HG03469 (cell line): ENCODE measurements at regions not wholly inside any gene's neighbourhood (a gene's known extent, or its start where the extent isn't known, plus 50 kb on each side); places are given as distances from the start of the nearest gene placed in this dataset.
"Not testable (repeated sequence)": the region's sequence is repeated elsewhere in the genome, so short reads cannot be mapped to it uniquely, and the experiment has no call there.

ENCODE experiments used
- ATAC-seq: cut with Tn5 transposase; IDR thresholded peaks from one replicate; pipeline ENCODE4 v1.9.1; 2021; ENCODE audit warnings: mild to moderate bottlenecking, moderate library complexity, moderate number of reproducible peaks; ENCODE audit not compliant: unreplicated experiment

DNA sequence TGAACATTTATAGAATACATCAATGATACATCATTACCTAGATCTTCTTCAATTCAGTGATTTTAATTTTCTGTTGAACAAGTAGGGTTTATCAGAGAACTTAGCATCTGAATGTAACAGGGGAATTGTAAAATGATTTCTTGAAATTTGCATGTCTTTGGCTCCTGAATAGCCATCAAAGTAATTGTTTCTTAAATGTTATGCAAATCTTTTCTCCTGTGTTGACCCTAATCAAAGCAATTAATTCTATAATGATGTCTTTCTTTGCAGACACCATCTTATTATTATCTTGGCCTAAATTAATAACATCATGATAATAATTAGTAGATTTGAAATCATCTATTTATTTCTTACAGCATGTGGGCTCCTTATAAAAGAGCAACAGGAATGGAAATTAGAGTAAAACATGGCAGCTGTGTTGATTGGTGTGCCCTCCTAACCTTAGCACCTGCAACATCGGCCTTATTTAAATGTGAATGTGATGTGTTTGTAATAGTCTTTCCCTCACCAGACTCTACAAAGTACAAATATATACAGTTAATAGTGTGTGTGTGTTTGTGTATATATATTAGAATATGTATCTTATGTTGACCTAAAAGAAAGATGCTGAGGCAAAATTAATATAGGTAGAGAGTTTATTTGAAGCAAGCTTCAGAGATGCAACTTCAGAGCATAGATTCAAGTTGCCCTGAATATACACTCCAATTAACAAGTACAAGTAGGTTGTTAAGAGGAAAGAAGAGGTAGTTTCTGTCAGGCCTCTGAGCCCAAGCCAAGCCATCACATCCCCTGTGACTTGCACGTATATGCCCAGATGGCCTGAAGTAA, 328.0 kb upstream of the TECRL start:
- no peak for ATAC-seq

GRCh38 chr4:64729561-64729960, 320.3 kb upstream of the TECRL start:
- no peak for ATAC-seq

DNA sequence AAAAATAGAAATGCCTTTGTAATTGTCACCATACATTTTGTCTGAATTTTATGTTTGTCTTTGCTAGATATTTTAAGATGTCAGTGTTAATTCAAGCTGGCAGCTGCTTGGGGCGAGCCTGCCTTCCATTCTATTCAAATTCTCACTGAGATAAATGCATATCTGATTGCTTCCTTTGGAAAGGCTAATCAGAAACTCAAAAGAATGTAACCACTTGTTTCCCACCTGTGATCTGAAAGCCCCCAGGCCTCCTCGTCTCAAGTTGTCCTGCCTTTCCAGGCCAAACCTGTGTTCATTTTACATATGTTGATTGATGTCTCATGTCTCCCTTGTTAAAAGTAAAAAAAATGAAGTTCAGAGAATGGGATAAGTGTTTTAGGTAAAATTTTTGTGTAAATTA, 318.7 kb upstream of the TECRL start:
- no peak for ATAC-seq

DNA sequence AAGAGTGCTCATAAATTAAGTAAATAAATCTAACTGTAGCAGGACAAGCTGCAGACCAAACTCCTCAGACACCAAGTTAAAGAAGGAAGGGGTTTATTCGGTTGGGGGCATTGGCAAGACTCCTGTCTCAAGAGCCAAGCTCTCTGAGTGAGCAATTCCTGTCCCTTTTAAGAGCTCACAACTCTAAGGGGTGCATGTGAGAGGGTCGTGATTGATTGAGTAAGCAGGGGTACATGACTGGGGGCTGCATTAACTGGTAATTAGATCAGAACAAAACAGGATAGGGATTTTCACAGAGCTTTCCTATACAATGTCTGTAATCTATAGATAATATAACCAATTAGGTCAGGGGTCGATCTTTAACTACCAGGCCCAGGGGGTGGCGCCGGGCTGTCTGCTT, 318.1 kb upstream of the TECRL start:
- ATAC-seq = not testable (repeated sequence)

GRCh38 chr4:64724689-64725088, 315.4 kb upstream of the TECRL start:
- ATAC-seq = no peak

DNA sequence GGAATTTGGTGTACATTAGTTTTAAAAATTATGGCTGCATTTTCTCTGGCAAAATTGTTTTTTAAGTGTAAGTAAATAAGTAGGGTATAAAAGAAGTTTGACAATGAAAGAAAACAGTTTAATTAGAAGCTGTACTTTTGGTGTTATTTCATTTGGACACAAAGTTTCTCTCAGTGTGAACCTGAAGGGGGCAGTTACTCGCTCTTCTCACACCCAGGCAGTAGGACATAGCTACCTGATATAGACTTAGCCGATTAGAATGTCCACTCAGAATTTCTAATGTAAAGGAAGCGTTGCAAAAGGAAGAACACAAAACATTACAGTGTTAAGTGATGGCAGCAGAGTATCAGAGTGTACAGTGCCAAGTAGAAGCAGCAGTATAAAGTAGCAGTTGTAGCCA, 311.9 kb upstream of the TECRL start:
- ATAC-seq = no peak

DNA sequence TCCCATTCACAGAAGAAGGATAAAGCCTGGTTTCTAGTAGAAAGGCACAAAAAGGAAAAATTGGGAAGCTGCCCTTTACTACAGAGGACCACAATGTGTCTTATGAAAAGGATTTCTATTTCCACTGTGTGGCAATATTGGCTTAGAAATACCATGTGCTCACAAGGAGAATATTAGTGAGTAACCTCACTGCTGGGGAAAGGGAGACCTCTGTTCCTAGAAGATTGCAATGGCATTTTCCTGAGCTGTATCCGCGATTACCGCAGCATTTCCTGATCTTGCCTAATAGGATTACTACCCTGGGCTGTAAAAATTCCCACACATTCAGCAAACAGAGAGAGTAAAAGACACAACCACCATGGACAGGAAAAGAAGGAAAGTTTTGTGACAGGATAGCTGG, 308.8 kb upstream of the TECRL start:
- no peak for ATAC-seq

DNA sequence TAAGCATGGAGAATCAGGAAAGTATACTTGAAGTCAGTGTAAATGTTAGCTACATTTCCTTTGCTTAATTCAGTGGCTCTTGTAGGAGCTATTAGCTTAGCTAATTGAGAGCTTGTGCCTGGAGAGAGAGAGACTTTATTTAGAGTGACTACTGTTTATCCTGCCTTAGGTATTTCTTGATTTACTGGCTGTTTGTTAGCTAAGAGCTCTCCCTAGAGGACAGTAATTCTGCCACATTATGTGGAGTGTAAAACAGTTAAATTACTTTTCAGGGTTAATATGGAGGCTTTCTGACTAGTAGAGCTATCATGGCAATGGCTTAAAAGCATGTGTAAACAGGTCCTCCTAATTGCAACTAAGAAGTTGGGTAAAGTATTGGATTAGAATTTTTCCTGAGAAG, 306.5 kb upstream of the TECRL start:
- ATAC-seq = no peak

GRCh38 chr4:64713256-64713840, 304.1 kb upstream of the TECRL start:
- peak; percentile 80 for ATAC-seq

DNA sequence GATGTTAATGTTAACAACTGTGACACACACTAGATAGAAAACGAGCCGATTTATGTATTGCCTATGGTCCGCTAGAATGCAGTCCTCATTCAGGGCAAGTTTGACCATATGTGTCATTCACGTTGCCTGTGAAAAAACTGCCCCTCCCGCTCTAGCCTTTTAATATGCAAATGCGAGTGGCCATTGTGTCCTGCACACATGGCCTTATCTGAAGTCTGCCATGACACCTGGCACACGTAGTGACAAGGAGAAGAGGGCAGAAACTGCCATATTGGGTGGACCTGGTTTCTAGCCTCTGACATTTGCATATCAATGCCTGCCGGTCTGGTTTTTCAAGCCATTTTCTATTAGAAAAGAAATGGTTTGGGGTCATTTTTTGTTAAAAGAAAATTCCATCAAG, 303.3 kb upstream of the TECRL start:
- no peak for ATAC-seq

GRCh38 chr4:64705989-64706388, 296.7 kb upstream of the TECRL start:
- no peak for ATAC-seq

DNA sequence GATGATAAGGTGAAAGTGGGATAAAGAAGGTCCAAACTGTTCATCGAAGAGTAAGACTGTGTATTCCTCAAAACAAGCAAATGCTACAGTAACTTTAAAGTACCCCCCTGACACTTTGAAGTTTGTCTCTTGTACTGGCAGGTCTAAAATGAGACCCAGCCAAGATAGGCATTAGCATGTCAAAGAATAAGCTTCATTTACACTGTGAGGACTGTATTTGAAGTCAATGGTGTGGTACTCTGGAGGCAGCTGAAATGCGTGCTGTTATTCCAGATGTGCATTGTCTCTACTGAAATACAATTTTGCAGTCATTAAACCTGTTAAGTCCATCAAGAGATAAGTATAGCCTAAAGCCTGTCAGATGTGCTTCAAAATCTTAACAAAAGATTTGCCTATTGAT, 288.9 kb upstream of the TECRL start:
- no peak for ATAC-seq

DNA sequence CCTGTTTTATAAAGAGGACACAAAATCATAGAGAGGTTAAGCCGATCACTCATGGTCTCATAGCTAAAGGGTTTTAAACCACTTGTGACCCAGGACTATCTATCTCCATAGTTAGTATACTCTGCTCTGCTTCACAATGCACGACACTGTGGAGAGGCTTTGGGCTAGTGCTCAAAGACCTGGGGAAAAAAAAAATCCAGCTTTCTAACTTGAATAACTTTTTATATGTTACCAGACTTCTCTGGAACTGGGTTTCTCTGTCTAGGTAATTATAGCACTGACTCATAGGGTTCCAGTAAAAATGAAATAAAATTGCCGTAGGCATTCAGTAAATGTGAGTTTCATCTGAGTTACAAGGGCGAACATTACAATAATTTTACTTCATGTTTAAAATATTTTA, 273.7 kb upstream of the TECRL start:
- no peak for ATAC-seq

GRCh38 chr4:64682481-64682880, 273.2 kb upstream of the TECRL start:
- ATAC-seq = no peak

- ATAC-seq = not testable (repeated sequence)
Observed at GRCh38 chr4:64673121-64673520, 263.9 kb upstream of the TECRL start.

GRCh38 chr4:64670647-64671046, 261.4 kb upstream of the TECRL start:
- ATAC-seq = no peak

DNA sequence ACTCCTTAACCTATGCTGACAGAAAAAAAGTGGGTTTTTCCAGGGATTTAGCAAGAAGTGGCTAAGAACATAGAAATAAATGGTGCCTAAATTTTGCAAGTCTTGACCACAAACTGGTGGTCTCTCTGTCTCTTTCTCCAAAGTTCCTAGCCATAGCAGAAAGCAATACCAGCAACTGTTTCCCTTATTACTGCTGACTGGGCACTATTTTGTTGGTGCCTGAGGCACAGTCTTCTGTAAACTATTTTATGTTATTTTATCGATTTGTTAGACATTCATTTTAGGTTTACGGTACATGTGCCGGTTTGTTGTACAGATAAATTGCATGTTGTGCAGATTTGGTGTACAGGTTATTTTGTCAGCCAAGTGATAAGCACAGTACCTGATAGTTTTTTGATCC, 234.6 kb upstream of the TECRL start:
- ATAC-seq = no peak

DNA sequence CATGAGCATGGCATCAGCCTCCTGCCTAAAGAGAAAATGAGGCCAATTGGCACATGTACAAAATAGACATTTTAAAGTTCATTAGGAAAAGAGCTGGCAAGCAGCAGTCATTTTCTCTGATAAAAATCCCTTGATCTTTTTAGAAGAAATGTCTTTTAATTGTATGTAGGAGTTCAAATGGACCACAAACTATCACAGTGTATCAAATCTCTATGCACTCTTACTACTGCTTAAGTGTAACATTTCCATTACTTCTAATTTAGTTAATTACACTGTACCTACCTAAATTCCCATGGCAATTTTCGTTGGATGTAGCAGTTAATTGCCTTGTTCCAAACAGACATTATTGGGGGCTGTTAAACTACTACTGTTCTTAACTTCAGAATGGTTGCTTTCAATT, 233.7 kb upstream of the TECRL start:
- no peak for ATAC-seq

- not testable (repeated sequence) for ATAC-seq
Observed at GRCh38 chr4:64640402-64640801, 231.2 kb upstream of the TECRL start.

DNA sequence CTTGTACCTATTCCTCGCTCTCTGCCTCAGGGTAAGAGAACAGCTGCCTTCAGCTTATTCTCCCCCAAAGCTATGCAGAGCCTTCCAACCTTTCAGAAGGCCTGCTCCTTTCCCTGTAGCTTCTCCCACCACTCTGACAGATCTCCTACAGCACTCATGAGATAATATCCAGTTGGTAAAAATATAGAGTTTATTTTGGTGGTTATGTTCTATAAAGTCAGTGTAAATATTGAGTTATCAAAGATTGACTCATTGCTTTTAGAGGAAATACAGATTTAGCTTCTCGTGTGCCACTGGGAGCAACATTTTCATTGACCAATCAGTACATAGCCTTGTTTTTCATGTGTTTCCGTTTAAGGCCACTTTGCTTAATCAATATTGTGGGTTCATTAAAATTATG, 216.2 kb upstream of the TECRL start:
- ATAC-seq = no peak

DNA sequence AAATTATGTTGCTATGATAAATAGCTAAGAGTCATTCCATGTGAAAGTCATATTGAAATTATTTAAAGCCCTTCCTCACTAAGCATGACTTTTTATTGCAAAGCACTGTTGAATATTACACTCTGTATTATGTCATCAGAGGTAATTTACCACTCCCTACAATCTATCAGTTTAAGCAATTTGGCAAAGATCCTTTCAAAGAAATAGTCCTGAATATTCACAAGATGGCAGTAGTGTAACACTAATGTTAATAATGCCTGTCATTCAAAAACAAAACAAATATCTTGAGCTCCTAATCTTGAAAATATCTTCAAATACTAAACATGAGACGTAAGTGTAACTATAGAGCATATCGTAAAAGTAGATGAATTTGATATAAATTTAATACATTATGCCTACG, 208.6 kb upstream of the TECRL start:
- ATAC-seq = no peak

DNA sequence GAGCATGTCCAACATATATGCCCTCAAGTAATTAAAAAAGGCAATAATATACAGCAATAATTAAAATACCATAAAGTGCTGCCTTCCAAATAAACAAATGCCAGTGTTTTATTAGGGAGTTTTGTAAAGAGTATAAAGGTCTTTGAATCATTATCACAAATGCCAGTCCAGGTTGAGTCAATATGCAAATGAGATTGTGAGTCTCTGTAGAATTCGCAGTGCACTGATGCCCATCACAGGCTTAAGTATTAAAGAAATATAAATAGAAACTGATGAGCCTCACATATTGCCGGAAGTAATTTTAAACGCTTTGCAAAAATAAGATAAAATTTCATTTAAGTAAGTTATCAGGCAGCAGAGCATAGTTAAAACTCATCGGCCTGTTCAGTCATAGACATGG, 205.0 kb upstream of the TECRL start:
- ATAC-seq = no peak

DNA sequence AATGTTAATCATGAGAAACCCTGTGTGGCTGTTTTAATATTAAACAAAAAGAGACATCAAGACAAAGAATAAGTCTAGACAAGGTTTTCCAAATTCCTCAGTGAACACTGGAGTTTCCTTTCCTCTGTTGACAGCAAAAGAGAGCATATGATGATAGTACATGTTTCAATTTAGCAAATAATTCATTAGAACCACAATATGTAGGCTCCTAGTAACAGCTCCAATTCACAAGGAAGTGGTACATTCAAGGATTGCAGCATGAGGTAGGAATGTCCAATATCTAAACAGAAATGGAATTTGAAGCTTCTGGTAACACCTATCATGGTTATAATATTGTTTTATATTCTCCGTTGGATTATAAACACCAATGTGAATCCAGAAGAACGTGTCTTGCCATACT, 203.8 kb upstream of the TECRL start:
- ATAC-seq = no peak
